ENCODE measurements at regions not wholly inside any gene's neighbourhood (a gene's known extent, or its start where the extent isn't known, plus 50 kb on each side); places are given as distances from the start of the nearest gene placed in this dataset.

- H3K36me3 ChIP-seq (replicated peaks in 1 of 2; ENCODE audit: insufficient read depth in 1 of 2, low read depth in 2 of 2): no peaks in the 10 kb centered on the region
- no peaks in the 10 kb centered on the region for H3K27me3 ChIP-seq
- ATAC-seq (no peak), DNase-seq (no peak)
- no peak overlapping the region for H3K4me3 ChIP-seq
- H3K4me1 ChIP-seq: no peaks in the 10 kb centered on the region
- TF ChIP-seq CTCF (IDR thresholded peaks at IDR 0.05) (no peak), POLR2A (IDR thresholded peaks at IDR 0.05) (no peak)
- intact Hi-C loops (cut with DNase I): no loop called here
- no peaks in the 10 kb centered on the region for H3K9me3 ChIP-seq
- H3K27ac ChIP-seq: no peak overlapping the region
- 30 to 36% methylated on average over 6 of the region's 6 CpGs for WGBS, 2 donors
Observed at GRCh38 chr4:110904435-110905065, 281.7 kb upstream of the PITX2 start.

- H3K36me3 ChIP-seq (replicated peaks in 1 of 2; ENCODE audit: insufficient read depth in 1 of 2, low read depth in 2 of 2): no peaks in the 10 kb centered on the region
- TF ChIP-seq CTCF (IDR thresholded peaks at IDR 0.05) (no peak), POLR2A (IDR thresholded peaks at IDR 0.05) (no peak)
- DNase-seq: no peak
- no peak overlapping the region for H3K27ac ChIP-seq
- H3K4me3 ChIP-seq: no peak overlapping the region
- no peaks in the 10 kb centered on the region for H3K27me3 ChIP-seq
- ATAC-seq: no peak
- H3K9me3 ChIP-seq: no peaks in the 10 kb centered on the region
- no peaks in the 10 kb centered on the region for H3K4me1 ChIP-seq
- intact Hi-C loops (cut with DNase I): no loop called here
Observed at GRCh38 chr4:110905367-110905766, 282.5 kb upstream of the PITX2 start.

GRCh38 chr4:110907801-110908313 is 285.0 kb upstream of the PITX2 start:
- no peak for ATAC-seq
- H3K4me1 ChIP-seq: no peaks in the 10 kb centered on the region
- H3K27me3 ChIP-seq: no peaks in the 10 kb centered on the region
- intact Hi-C loops (cut with DNase I): no loop called here
- no peak for TF ChIP-seq POLR2A (IDR thresholded peaks at IDR 0.05)
- no peak for TF ChIP-seq CTCF (IDR thresholded peaks at IDR 0.05)
- no peaks in the 10 kb centered on the region for H3K36me3 ChIP-seq (replicated peaks in 1 of 2; ENCODE audit: insufficient read depth in 1 of 2, low read depth in 2 of 2)
- no peak overlapping the region for H3K4me3 ChIP-seq
- no peak for DNase-seq
- H3K9me3 ChIP-seq: no peaks in the 10 kb centered on the region
- WGBS, 2 donors: 59 to 84% methylated on average over 1 of the region's 1 CpG
- H3K27ac ChIP-seq: no peak overlapping the region

GRCh38 chr4:110914791-110915190 is 291.9 kb upstream of the PITX2 start:
- H3K4me3 ChIP-seq: no peak overlapping the region
- DNase-seq (no peak), ATAC-seq (no peak)
- H3K27me3 ChIP-seq: no peaks in the 10 kb centered on the region
- no peak overlapping the region for H3K27ac ChIP-seq
- TF ChIP-seq CTCF (IDR thresholded peaks at IDR 0.05) (no peak), POLR2A (IDR thresholded peaks at IDR 0.05) (no peak)
- H3K4me1 ChIP-seq: no peaks in the 10 kb centered on the region
- intact Hi-C loops (cut with DNase I): no loop called here
- WGBS, 2 donors: 72 to 82% methylated on average over 3 of the region's 3 CpGs
- no peaks in the 10 kb centered on the region for H3K36me3 ChIP-seq (replicated peaks in 1 of 2; ENCODE audit: insufficient read depth in 1 of 2, low read depth in 2 of 2)
- no peaks in the 10 kb centered on the region for H3K9me3 ChIP-seq

- Histone ChIP-seq H3K27ac (no peak overlapping the region), H3K4me1 (no peaks in the 10 kb centered on the region), H3K9me3 (no peaks in the 10 kb centered on the region), H3K4me3 (no peak overlapping the region), H3K36me3 (replicated peaks in 1 of 2; ENCODE audit: insufficient read depth in 1 of 2, low read depth in 2 of 2) (no peaks in the 10 kb centered on the region), H3K27me3 (no peaks in the 10 kb centered on the region)
- ATAC-seq: no peak
- no peak for DNase-seq
- intact Hi-C loops (cut with DNase I): no loop called here
- WGBS, 2 donors: 43 to 51% methylated on average over 3 of the region's 3 CpGs
- TF ChIP-seq POLR2A (IDR thresholded peaks at IDR 0.05) (no peak), CTCF (IDR thresholded peaks at IDR 0.05) (no peak)
Observed at GRCh38 chr4:110915301-110915700, 292.4 kb upstream of the PITX2 start.
